ENCODE measurements at regions not wholly inside any gene's neighbourhood (a gene's known extent, or its start where the extent isn't known, plus 50 kb on each side); places are given as distances from the start of the nearest gene placed in this dataset.
"Not testable (repeated sequence)": the region's sequence is repeated elsewhere in the genome, so short reads cannot be mapped to it uniquely, and the experiment has no call there.

DNA sequence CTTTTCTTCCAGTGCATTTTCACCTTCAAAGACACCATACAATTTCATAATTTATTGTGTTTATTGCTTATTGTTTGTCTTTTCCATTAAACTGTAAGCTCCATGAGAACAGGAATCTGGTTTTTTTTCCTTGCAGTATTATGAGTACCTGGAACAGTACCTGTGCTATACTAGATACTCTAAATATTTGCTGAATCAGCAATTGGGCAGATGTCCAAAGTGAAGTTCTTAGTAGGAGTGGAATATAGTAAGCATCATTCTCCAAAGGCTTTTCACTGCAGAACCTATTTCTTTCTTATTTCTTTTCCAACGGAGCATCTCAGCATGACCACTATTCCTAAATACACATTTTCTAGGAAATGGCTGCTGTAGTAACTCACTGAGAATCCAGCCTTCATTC lies 269.0 kb upstream of the CCL2 start:
- no peak for DNase-seq

DNA sequence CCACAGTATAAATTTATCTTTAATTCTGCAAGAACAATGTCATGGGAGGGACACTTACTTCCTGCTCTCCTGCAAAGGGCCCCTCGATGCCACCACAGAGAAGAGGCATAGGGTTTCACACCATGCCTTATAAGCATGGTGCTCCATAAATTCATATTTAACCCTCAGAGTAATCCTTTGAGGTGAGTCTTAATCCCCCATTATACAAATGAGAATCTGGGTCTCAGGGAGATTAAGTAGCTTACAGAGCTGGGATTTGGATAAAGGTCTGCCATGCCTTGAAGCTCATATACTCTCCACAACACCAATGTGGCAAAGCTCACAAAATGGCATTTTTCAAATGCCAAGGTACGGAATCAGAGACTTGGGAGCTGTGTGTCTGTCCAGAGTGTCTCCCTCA lies 268.5 kb upstream of the CCL2 start:
- no peak for DNase-seq

DNA sequence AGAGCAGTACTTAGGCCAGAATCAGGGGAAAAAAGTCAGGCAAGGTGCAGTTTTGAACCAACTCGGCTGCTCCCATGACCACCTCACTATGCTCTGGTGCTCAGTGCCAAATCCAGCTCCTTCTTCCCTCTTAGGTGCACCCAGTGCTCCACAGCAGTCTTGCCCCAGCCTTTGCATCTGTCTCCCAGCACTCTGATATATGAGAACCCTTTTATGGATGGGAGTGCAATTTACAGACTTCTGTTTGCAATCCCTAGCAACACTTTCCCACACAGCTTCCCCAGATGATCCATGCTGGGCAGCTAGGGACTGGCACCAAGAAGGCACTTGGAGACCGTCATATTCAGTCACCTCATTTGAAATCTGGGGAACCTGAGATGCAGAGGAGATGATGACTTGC lies 267.9 kb upstream of the CCL2 start:
- DNase-seq = no peak

GRCh38 chr17:33989361-33990148 lies 265.5 kb upstream of the CCL2 start:
- no peak for DNase-seq

DNA sequence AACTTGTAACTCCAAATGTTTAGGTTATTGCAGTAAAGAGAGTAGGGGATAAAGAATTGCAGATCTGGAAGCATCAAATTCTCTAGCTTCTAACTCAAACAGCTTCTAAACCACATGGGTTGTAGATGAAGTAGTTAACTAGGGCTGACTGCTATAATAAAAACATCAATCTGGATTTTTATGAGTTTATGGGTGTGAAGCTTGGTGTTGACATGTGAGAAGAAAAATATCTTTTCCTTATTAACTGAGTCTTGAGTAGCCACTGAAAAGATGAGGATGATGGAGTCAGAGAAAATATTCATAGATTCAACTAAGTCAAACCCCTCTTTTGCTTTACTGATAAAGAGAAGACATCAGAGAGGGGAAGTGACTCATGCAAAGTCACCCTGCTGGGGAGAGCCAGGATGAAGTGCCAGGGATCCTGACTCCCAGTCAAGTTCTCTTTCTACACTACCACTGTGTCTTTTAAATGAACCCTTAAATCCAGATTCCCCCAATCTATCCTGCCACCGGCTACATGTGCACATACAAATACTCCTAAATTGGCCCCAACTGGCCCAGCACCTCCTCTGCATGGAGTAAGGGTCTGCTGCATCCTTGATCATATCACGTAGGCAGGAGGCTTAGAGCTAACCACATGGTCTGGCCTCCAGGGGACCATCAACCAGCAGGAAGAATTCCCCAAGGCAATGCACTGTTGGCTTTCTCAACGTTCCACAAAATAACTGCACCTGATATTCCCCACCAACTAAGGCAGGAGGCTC lies 264.0 kb upstream of the CCL2 start:
- DNase-seq = no peak

- DNase-seq = no peak
Observed at GRCh38 chr17:33992113-33992512, 263.0 kb upstream of the CCL2 start.

DNA sequence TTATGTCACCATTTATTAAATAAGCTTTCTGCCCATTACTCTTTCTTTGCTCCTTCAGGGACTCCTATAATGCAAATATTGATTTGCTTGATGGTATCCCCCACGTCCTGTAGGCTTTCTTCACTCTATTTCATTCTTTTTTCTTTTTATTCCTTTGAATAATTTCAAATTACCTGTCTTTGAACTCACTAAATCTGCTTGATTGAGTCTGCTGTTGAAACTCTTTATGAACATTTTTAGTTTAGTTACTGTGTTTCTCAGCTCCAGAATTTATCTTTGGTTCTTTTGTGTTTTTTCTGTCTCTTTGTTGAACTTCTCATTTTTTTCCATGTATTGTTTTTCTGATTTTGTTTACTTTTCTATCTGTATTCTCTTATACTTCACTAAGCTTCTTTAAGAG lies 254.4 kb upstream of the CCL2 start:
- no peak for DNase-seq

- no peak for DNase-seq
Observed at GRCh38 chr17:34001246-34001645, 253.8 kb upstream of the CCL2 start.

- no peak for DNase-seq
Observed at GRCh38 chr17:34006126-34006525, 249.0 kb upstream of the CCL2 start.

DNA sequence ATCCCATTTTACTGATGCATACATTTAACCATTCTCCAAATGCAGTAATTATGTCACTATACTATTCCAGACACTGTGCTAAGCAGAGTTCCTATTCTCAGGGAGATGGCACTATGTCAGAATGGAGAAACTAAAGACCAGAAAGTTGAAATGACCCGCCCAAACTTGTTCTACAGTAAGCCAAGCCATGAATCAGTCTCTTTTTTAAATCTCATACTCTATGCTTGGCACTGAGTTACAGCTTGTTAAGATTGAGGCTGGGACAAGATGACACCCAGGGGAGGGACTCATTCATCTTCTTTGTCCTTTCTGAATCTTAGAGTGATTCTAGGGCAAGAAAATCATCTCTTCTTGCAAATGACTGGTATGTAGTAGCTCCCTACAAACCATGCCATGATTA lies 247.0 kb upstream of the CCL2 start:
- DNase-seq = no peak

GRCh38 chr17:34009912-34010311 lies 245.2 kb upstream of the CCL2 start:
- DNase-seq = no peak

DNA sequence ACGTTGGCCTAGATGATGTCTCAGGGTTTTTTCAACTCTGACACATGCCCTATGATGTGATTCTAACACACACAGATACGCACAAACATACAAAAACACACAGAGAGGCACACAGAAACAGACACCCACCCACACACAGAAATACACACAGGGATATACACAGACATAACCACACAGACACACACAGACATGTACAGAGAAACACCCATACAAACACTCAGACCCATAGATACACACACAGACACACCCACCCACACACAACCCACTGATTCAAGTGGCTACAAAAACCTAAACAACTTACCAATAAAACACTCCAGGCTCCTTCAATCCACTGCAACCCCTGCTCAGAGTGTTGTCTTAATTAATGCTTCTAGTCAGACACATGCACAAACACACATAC lies 244.6 kb upstream of the CCL2 start:
- no peak for DNase-seq

GRCh38 chr17:34011599-34011998 lies 243.5 kb upstream of the CCL2 start:
- no peak for DNase-seq

DNA sequence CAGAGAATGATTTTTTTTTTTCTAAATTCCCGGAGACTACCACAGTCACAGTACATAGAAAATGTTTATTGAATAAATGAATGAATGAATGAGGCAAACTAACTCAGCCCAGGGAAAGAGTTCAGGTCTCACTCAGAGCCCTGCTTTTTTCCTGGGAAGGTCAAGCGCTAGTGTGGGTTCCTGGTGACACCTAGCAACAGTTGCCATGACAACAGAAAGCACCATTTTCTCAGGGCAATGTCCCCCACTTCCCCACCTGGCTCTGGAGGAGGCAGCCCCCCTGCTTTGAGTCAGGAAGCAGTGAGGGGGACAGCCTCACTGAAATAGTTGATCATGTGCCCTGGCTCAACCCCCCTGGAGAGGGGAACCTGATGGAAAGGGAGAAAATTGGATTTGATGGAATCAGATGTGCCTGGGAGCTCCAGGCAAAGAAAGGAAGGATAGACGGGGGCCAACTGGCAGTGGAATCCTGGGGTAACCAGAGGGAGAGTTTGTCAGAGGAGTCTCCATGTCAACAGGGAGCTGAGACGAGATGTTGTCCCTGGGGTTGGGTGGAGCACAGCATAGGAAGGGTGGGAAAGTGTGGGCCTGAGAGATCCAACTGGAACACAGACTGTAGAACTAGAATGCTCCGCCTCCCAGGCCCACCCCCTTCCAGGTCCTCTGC lies 242.2 kb upstream of the CCL2 start:
- no peak for DNase-seq

GRCh38 chr17:34015253-34015652 lies 239.8 kb upstream of the CCL2 start:
- no peak for DNase-seq

DNA sequence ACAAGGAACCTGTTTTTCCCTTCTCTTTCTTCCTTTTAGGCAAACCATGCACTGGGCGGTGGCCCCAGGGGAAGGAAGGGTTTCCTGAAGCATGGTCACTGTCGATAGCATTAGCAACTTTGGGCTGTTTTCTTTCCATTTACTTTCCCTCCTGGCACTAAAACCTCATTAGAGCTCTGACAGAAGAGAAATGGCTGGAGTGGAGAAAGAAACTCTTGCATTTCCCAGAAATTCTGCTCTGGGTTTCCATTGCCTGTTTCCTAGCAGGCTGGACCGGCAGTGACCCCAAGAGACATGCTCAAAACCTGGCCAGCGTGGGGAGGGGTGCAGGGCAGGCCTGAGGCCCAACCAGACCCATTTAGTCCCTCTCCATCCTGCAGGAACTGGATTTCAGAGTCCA lies 230.7 kb upstream of the CCL2 start:
- DNase-seq = no peak

DNA sequence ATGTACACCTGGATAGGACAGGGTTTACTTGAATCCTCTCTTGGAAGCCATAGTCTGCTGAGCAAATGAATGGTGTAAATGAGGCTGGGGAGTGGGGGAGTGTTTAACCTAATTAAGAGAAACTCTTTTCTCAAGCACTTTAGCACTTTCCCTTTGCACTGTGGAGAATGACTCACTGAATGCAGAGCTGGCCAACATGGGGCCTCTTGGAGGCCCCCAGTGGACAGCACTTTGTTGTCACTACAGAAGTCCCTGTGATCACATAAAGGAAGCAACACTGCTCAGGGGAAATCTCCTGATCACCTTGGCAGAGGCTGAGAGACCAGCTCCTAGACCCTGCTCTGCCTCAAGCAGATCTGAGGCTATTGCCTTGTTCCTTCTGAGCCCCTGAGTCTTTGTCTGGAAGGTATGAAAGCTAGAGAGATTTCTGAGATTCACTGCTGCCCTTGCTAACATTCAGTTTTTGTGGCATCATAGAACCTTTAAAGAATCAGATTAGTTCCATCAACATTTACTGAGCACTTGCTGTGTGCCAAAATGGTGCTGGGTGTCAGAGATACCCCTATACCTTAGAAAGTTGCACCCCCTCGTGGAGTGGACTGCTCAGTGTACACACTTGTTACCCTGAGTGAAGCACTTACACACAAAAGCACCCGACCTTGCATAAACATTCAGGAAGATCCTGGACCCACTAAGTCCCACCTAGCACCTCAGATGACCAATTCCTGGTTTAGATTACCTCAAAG lies 230.1 kb upstream of the CCL2 start:
- no peak for DNase-seq

DNA sequence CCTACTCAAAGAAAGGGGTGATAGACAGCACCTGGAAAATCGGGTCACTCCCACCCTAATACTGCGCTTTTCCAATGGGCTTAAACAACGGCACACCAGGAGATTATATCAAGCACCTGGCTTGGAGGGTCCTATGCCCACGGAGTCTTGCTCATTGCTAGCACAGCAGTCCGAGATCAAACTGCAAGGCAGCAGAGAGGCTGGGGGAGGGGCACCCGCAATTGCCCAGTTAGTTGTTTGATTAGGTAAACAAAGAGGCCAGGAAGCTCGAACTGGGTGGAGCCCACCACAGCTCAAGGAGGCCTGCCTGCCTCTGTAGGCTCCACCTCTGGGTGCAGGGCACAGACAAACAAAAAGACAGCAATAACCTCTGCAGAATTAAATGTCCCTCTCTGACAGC lies 224.5 kb upstream of the CCL2 start:
- not testable (repeated sequence) for DNase-seq

DNA sequence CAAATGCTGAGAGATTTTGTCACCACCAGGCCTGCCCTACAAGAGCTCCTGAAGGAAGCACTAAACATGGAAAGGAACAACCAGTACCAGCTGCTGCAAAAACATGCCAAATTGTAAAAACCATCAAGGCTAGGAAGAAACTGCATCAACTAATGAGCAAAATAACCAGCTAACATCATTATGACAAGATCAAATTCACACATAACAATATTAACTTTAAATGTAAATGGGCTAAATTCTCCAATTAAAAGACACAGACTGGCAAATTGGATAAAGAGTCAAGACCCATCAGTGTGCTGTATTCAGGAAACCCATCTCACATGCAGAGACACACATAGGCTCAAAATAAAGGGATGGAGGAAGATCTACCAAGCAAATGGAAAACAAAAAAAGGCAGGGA lies 222.8 kb upstream of the CCL2 start:
- not testable (repeated sequence) for DNase-seq

- not testable (repeated sequence) for DNase-seq
Observed at GRCh38 chr17:34038786-34039185, 216.3 kb upstream of the CCL2 start.

DNA sequence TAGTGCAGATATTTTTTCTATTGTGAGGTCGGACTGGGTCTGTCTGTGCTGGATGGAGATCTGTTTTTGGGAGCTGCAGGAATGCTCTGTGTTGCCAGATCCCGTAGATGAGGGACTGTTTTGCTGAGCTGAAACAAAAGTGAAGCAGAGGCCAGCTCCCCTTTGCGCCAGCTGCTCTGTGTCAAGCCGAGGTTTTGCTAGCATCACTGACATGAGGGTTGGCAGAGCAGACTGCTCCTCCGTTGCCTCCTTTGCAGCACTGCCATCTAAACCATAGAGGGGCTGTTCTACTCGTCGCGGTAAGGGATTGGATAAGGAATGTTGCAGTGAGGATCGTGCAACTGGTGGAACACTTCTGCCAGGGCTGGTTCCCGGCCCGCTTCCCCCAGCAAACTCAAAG lies 215.9 kb upstream of the CCL2 start:
- not testable (repeated sequence) for DNase-seq

GRCh38 chr17:34039759-34040555 lies 215.1 kb upstream of the CCL2 start:
- not testable (repeated sequence) for DNase-seq
